Keratinocyte (primary cell): ENCODE measurements at regions not wholly inside any gene's neighbourhood (a gene's known extent, or its start where the extent isn't known, plus 50 kb on each side); places are given as distances from the start of the nearest gene placed in this dataset.

Experiments
- EZH2 ChIP-seq: IDR thresholded peaks from one replicate; pipeline ENCODE4 v1.6.1; 2012; ENCODE audit warnings: inconsistent platforms, mild to moderate bottlenecking, low read length, moderate library complexity
- TF ChIP-seq, protein P1 (sequence below), 3 experiments: IDR thresholded peaks in 1 of 3; conservative IDR thresholded peaks in 1 of 3; optimal IDR thresholded peaks in 1 of 3; 2 replicates in 2 of 3; 3 replicates in 1 of 3; pipeline versions ENCODE3 to v1.5.1; 2011; ENCODE audit warnings: low read length in 3 of 3, mild to moderate bottlenecking in 3 of 3, moderate library complexity in 2 of 3, control low read depth in 1 of 3, inconsistent platforms in 1 of 3; ENCODE audit not compliant: insufficient read depth in 2 of 3; ENCODE audit errors: extremely low read depth in 1 of 3

DNA sequence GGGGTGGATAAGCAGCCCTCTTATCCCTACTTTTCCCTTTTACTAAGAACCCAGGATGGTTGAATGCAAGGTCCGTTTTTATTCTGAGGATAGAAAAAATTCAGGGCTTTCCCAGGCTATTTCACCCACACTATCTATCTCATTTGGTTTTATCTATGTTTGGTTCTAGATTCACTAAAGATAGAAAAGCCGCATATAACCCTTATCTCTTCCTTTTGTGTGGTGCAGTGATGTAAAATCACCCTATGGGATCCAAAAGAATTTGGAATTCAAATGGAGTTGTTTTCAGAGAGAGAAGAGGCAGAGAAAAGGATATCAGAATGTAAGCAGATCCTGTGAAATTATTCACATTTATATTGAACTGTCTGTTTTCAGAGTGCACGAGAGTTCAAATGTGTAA lies 236.3 kb upstream of the RFX3 start:
- TF ChIP-seq, protein P1, sequence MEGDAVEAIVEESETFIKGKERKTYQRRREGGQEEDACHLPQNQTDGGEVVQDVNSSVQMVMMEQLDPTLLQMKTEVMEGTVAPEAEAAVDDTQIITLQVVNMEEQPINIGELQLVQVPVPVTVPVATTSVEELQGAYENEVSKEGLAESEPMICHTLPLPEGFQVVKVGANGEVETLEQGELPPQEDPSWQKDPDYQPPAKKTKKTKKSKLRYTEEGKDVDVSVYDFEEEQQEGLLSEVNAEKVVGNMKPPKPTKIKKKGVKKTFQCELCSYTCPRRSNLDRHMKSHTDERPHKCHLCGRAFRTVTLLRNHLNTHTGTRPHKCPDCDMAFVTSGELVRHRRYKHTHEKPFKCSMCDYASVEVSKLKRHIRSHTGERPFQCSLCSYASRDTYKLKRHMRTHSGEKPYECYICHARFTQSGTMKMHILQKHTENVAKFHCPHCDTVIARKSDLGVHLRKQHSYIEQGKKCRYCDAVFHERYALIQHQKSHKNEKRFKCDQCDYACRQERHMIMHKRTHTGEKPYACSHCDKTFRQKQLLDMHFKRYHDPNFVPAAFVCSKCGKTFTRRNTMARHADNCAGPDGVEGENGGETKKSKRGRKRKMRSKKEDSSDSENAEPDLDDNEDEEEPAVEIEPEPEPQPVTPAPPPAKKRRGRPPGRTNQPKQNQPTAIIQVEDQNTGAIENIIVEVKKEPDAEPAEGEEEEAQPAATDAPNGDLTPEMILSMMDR (optimal IDR thresholded peaks at IDR 0.05 in 1 of 3, IDR thresholded peaks at IDR 0.05 in 1 of 3, conservative IDR thresholded peaks at IDR 0.05 in 1 of 3; ENCODE audit: extremely low read depth in 1 of 3, insufficient read depth in 2 of 3, low read length in 3 of 3), result no peak
- TF ChIP-seq EZH2, result no peak
